PC-9 (cell line): ENCODE measurements at regions not wholly inside any gene's neighbourhood (a gene's known extent, or its start where the extent isn't known, plus 50 kb on each side); places are given as distances from the start of the nearest gene placed in this dataset.
"Not testable (repeated sequence)": the region's sequence is repeated elsewhere in the genome, so short reads cannot be mapped to it uniquely, and the experiment has no call there.

ENCODE experiments used
- BruUV-seq: library from RNA; stranded (reverse); fragments of 400-500 nt; replicated peaks from 2 replicates; lab custom pipeline; 2021; lab: Mats Ljungman, UMichigan
- CTCF ChIA-PET: fragments of 300-600 bp; sonication (Branson Sonifier 250); formaldehyde crosslinking; loops from one replicate; lab custom pipeline; 2022; ENCODE audit warnings: antibody characterized with exemption; lab: Charles Lee
- POLR2A ChIA-PET: fragments of 300-600 bp; sonication (Branson Sonifier 250); formaldehyde crosslinking; loops from one replicate; lab custom pipeline; 2022; ENCODE audit warnings: antibody characterized with exemption; ENCODE audit not compliant: unreplicated experiment; lab: Charles Lee
- DNase-seq, 2 experiments: peaks; one replicate each; pipeline versions ENCODE4 v3.0.0 to v3.0.0-alpha.2; 2015 to 2022; ENCODE audit warnings: mixed read lengths in 1 of 2
- H2AFZ ChIP-seq: fragments of 200-600 bp; sonication (generic); 2 replicates; pipeline ENCODE4 v1.8.1; 2017; ENCODE audit warnings: antibody characterized with exemption
- H3F3A ChIP-seq: fragments of 200-600 bp; sonication (generic); 2 replicates; pipeline ENCODE4 v1.8.1; 2017; ENCODE audit warnings: antibody characterized with exemption, mild to moderate bottlenecking, low read depth; ENCODE audit not compliant: insufficient read depth
- H3K27ac ChIP-seq: fragments of 200-600 bp; sonication (generic); 2 replicates; pipeline ENCODE4 v1.6.1; 2016; ENCODE audit warnings: mixed run types
- H3K27me3 ChIP-seq: fragments of 200-600 bp; sonication (generic); 2 replicates; pipeline ENCODE4 v1.6.1; 2016; ENCODE audit warnings: low read depth, mixed run types; ENCODE audit not compliant: insufficient read depth
- H3K36me3 ChIP-seq: fragments of 200-600 bp; sonication (generic); 2 replicates; pipeline ENCODE4 v1.6.1; 2016; ENCODE audit warnings: low read depth, mixed run types
- H3K4me1 ChIP-seq: fragments of 200-600 bp; sonication (generic); replicated peaks from 2 replicates; pipeline ENCODE4 v1.6.1; 2016; ENCODE audit warnings: mixed run types; ENCODE audit not compliant: insufficient read depth
- H3K4me2 ChIP-seq: fragments of 200-600 bp; sonication (generic); 2 replicates; pipeline ENCODE4 v1.6.1; 2017; ENCODE audit warnings: mixed run types
- H3K4me3 ChIP-seq: fragments of 200-600 bp; sonication (generic); 2 replicates; pipeline ENCODE4 v1.6.1; 2016; ENCODE audit warnings: mixed run types
- H3K79me2 ChIP-seq: fragments of 200-600 bp; sonication (generic); 2 replicates; pipeline ENCODE4 v1.6.1; 2017; ENCODE audit warnings: low read depth, mixed run types
- H3K9me2 ChIP-seq: fragments of 200-600 bp; sonication (generic); 2 replicates; pipeline ENCODE4 v1.8.1; 2017; ENCODE audit warnings: mild to moderate bottlenecking; ENCODE audit not compliant: insufficient read depth
- H3K9me3 ChIP-seq: fragments of 200-600 bp; sonication (generic); 2 replicates; pipeline ENCODE4 v1.8.1; 2016; ENCODE audit warnings: low read depth; ENCODE audit not compliant: insufficient read depth
- H4K20me1 ChIP-seq: fragments of 200-600 bp; sonication (generic); 2 replicates; pipeline ENCODE4 v1.8.1; 2017; ENCODE audit not compliant: insufficient read depth
- EZH2 ChIP-seq: fragments of 200-600 bp; sonication (generic); IDR thresholded peaks from 2 replicates; pipeline ENCODE4 v1.8.0; 2017; ENCODE audit warnings: antibody characterized with exemption, low read depth
- intact Hi-C: fragments of 100-400 bp; cut with micrococcal nuclease; formaldehyde crosslinking; loops from one replicate; pipeline ENCODE4 v1.10.0; 2022; ENCODE audit not compliant: unreplicated experiment
- TF ChIP-seq, protein P1 (sequence below): fragments of 200-600 bp; sonication (generic); conservative IDR thresholded peaks from 2 replicates; pipeline ENCODE4 v1.6.1; 2017; ENCODE audit warnings: mixed run types, antibody characterized with exemption, mild to moderate bottlenecking, moderate library complexity

DNA sequence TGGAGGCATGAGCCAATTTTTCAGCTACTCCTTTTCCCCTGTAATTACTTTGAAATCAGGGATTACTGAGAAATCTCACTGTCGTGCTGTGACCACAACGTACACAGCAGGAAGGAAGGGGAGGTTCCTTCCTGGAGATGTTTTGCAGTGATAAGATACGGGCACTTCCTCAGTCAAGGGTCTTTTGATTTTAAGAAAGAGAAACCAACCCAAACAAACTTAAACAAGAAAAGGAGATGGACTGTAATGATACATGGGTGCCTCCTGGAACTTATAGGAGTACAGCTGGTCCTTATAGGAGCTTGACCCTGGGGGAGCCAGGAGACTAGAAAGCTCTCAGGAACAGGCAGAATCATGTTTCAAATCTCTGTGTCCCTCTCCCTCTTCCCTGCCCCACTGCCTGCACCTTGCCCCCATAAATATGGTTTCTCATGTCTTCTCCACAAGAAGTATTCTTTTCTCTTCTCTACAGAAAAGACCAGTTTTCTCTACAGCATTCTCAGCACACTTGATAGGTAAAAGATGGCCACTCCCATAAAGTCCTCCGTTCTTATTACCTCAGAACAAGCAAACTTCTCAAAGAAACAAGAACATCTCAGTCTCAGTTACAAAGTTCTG lies 281.1 kb upstream of the AMIGO2 start:
- intact Hi-C loops: no loop called here
- ChIA-PET CTCF (no interaction called here), POLR2A (interaction anchor here (0.7 kb wide), 1 partner anchor 977 kb away, joined by 6 read pairs; no protein-coding TSS in a partner anchor)
- Histone ChIP-seq H3F3A (no peaks in the 10 kb centered on the region), H3K9me2 (no peaks in the 10 kb centered on the region), H3K9me3 (0 out of 2 replicates have a peak, but pooled peaks cover 3% of the 10 kb centered on the region), H3K79me2 (no peaks in the 10 kb centered on the region), H3K4me3 (no peak overlapping the region), H3K27me3 (no peaks in the 10 kb centered on the region), H3K27ac (no peak overlapping the region), H3K4me2 (peak overlapping the region; percentile 17; the same call in 1 of the 2 replicates), H2AFZ (peak overlapping the region; percentile 34), H3K36me3 (no peaks in the 10 kb centered on the region), H4K20me1 (no peaks in the 10 kb centered on the region), H3K4me1 (peaks cover 6% of the 10 kb centered on the region; the same call in 1 of the 2 replicates)
- BruUV-seq: no TSS peak
- DNase-seq: no peak
- TF ChIP-seq EZH2: no peak
- TF ChIP-seq, protein P1, sequence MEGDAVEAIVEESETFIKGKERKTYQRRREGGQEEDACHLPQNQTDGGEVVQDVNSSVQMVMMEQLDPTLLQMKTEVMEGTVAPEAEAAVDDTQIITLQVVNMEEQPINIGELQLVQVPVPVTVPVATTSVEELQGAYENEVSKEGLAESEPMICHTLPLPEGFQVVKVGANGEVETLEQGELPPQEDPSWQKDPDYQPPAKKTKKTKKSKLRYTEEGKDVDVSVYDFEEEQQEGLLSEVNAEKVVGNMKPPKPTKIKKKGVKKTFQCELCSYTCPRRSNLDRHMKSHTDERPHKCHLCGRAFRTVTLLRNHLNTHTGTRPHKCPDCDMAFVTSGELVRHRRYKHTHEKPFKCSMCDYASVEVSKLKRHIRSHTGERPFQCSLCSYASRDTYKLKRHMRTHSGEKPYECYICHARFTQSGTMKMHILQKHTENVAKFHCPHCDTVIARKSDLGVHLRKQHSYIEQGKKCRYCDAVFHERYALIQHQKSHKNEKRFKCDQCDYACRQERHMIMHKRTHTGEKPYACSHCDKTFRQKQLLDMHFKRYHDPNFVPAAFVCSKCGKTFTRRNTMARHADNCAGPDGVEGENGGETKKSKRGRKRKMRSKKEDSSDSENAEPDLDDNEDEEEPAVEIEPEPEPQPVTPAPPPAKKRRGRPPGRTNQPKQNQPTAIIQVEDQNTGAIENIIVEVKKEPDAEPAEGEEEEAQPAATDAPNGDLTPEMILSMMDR: no peak

DNA sequence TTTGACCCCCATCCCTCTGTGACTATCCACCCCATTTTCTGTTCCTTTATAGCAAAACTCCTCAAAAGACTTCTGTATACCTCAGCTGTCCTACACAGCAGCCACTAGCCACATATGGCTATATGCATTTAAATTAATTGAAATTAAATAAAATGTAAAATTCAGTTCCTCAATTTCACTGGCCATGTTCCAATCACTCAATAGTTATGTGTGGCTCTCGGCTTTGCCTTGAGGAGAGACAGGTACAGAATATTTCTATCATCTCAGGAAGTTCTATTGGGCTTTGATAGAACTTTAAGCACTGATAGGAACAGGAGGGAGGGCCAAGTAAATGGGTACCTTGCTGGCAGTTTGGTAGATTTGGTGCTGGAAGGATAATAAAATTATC lies 280.3 kb upstream of the AMIGO2 start:
- intact Hi-C loops: no loop called here
- Histone ChIP-seq H3F3A (no peaks in the 10 kb centered on the region), H3K4me2 (no peak overlapping the region), H3K4me3 (no peak overlapping the region), H3K27ac (no peak overlapping the region), H3K79me2 (no peaks in the 10 kb centered on the region), H3K4me1 (peaks cover 6% of the 10 kb centered on the region; the same call in 1 of the 2 replicates), H4K20me1 (no peaks in the 10 kb centered on the region), H3K9me2 (no peaks in the 10 kb centered on the region), H3K27me3 (no peaks in the 10 kb centered on the region), H3K9me3 (0 out of 2 replicates have a peak, but pooled peaks cover 3% of the 10 kb centered on the region), H3K36me3 (no peaks in the 10 kb centered on the region), H2AFZ (peak overlapping the region; percentile 34; the same call in 1 of the 2 replicates)
- TF ChIP-seq, protein P1: no peak
- TF ChIP-seq EZH2: no peak
- ChIA-PET CTCF (no interaction called here), POLR2A (interaction anchor here (0.7 kb wide), 1 partner anchor 976 kb away, joined by 6 read pairs; no protein-coding TSS in a partner anchor)
- no TSS peak for BruUV-seq
- no peak for DNase-seq

DNA sequence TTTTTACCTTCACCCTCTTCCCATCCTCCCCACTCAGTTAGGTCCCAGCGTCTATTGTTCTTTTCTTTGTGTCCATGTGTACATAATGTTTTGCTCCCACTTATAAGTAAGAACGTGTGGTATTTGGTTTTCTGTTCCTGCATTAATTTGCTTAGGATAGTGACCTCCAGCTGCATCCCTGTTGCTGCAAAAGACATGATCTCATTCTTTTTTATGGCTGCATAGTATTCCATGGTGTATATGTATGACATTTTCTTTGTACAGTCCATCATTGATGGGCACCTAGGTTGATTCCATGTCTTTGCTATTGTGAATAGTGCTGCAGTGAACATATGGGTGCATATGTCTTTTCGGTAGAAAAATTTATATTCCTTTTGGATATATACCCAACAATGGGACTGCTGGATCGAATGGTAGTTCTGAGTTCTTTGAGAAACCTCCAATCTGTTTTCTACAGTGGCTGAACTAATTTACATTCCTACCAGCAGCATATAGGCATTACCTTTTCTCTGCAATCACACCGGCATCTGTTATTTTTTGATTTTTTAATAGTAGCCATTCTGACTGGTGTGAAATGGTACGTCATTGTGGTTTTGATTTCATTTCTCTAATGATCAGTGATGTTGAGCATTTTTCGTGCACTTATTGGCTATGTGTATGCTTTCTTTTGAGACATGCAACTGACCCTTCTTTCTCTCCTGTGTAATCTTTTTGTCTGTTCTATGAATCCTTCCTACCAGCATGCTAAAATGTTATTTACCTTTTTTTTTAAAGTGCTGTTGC lies 279.7 kb upstream of the AMIGO2 start:
- POLR2A ChIA-PET: no interaction called here
- CTCF ChIA-PET: no interaction called here
- TF ChIP-seq EZH2: no peak
- TF ChIP-seq, protein P1: no peak
- no TSS peak for BruUV-seq
- H3K4me2 ChIP-seq: no peak overlapping the region
- no peaks in the 10 kb centered on the region for H4K20me1 ChIP-seq
- peaks cover 6% of the 10 kb centered on the region; the same call in 1 of the 2 replicates for H3K4me1 ChIP-seq
- no peaks in the 10 kb centered on the region for H3K27me3 ChIP-seq
- no peak overlapping the region for H3K27ac ChIP-seq
- H3K4me3 ChIP-seq: no peak overlapping the region
- H3K9me3 ChIP-seq: 0 out of 2 replicates have a peak, but pooled peaks cover 3% of the 10 kb centered on the region
- DNase-seq: no peak
- intact Hi-C loops: no loop called here
- H3K9me2 ChIP-seq: no peaks in the 10 kb centered on the region
- H3K36me3 ChIP-seq: no peaks in the 10 kb centered on the region
- no peaks in the 10 kb centered on the region for H3K79me2 ChIP-seq
- no peaks in the 10 kb centered on the region for H3F3A ChIP-seq
- no peak overlapping the region for H2AFZ ChIP-seq

DNA sequence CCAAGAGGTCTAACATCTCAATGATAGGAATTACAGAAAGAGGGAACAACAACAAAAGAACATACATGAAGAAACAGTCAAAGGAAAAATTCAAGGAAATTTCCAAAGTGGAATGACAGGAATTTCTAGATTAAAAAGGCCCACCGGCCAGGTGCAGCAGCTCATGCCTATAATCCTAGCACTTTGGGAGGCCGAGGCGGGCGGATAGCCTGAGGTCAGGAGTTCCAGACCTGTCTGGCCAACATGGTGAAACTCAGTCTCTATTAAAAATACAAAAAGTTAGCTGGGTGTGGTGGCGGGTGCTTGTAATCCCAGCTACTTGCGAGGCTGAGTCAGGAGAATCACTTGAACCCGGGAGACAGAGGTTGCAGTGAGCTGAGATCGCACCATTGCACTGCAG lies 277.2 kb upstream of the AMIGO2 start:
- POLR2A ChIA-PET: interaction anchor here (0.6 kb wide), 1 partner anchor 401 kb away, joined by 3 read pairs; no protein-coding TSS in a partner anchor
- H3K27ac ChIP-seq, H3F3A ChIP-seq, H3K79me2 ChIP-seq, H3K4me3 ChIP-seq, H3K4me2 ChIP-seq, H3K36me3 ChIP-seq, H3K27me3 ChIP-seq, CTCF ChIA-PET, intact Hi-C loops, BruUV-seq, H4K20me1 ChIP-seq, H3K9me3 ChIP-seq, H3K4me1 ChIP-seq, DNase-seq, H2AFZ ChIP-seq, H3K9me2 ChIP-seq: not testable (repeated sequence)
